AG10803 (cell line): ENCODE measurements at regions not wholly inside any gene's neighbourhood (a gene's known extent, or its start where the extent isn't known, plus 50 kb on each side); places are given as distances from the start of the nearest gene placed in this dataset.

Source experiments
- DNase-seq: peaks from one replicate; pipeline ENCODE4 v3.0.0; 2010; ENCODE audit warnings: low read depth
- H3K4me3 ChIP-seq: 2 replicates; pipeline ENCODE4 v1.5.1; 2011; ENCODE audit warnings: mild to moderate bottlenecking, low read length, control low read depth
- TF ChIP-seq, protein P1 (sequence below): conservative IDR thresholded peaks from 2 replicates; pipeline ENCODE4 v1.5.1; 2011; ENCODE audit warnings: mild to moderate bottlenecking, low read length, control low read depth, inconsistent platforms

GRCh38 chr11:91869686-91870085 is 354.9 kb upstream of the FAT3 start:
- H3K4me3 ChIP-seq: no peak overlapping the region
- no peak for DNase-seq
- TF ChIP-seq, protein P1, sequence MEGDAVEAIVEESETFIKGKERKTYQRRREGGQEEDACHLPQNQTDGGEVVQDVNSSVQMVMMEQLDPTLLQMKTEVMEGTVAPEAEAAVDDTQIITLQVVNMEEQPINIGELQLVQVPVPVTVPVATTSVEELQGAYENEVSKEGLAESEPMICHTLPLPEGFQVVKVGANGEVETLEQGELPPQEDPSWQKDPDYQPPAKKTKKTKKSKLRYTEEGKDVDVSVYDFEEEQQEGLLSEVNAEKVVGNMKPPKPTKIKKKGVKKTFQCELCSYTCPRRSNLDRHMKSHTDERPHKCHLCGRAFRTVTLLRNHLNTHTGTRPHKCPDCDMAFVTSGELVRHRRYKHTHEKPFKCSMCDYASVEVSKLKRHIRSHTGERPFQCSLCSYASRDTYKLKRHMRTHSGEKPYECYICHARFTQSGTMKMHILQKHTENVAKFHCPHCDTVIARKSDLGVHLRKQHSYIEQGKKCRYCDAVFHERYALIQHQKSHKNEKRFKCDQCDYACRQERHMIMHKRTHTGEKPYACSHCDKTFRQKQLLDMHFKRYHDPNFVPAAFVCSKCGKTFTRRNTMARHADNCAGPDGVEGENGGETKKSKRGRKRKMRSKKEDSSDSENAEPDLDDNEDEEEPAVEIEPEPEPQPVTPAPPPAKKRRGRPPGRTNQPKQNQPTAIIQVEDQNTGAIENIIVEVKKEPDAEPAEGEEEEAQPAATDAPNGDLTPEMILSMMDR: no peak

GRCh38 chr11:91866642-91867041 is 358.0 kb upstream of the FAT3 start:
- no peak for DNase-seq
- H3K4me3 ChIP-seq: no peak overlapping the region
- TF ChIP-seq, protein P1: no peak

- TF ChIP-seq, protein P1: no peak
- no peak overlapping the region for H3K4me3 ChIP-seq
- DNase-seq: no peak
These were observed 364.0 kb upstream of the FAT3 start for GRCh38 chr11:91860661-91861060.

- TF ChIP-seq, protein P1: no peak
- DNase-seq: no peak
- no peak overlapping the region for H3K4me3 ChIP-seq
These were observed 365.0 kb upstream of the FAT3 start for GRCh38 chr11:91859666-91860065.

DNA sequence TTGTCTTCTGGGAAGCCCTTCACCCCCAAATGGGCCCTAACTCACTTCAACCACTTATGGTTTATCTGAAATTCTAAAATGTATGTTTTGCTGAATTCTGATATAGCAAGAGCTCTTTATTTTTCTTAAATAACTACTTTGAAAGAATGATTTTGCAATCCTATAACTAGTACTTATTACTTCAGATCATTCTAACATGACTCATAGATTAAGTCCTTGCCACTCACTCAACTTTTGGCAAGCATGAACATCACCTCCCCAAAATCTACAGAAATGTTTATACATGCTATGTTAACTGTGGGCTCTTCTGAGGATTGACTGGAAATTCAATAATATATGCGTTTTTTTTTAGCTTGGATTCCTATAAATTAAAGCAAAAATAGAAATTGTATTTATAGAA is 367.4 kb upstream of the FAT3 start:
- H3K4me3 ChIP-seq: no peak overlapping the region
- DNase-seq: peak; percentile 30
- TF ChIP-seq, protein P1: no peak

DNA sequence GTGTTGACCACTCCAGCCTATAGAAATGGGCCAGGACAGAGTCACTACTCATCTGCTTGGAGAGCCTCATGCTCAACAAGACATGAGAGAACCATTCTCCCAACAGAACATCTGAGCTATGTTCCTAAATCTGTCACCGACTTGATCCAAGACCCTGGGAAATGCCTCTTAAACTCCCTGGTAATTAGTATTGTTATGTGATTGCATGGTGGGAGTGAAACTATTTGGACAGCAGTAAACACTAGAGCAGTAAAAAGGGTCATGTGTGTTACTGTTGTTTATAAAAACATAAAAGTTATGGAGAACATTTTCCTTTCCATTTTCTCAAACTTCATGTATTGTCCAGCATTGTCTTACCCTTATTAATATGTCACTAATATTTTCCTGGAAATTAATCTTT is 369.8 kb upstream of the FAT3 start:
- TF ChIP-seq, protein P1: no peak
- DNase-seq: no peak
- H3K4me3 ChIP-seq: no peak overlapping the region

DNA sequence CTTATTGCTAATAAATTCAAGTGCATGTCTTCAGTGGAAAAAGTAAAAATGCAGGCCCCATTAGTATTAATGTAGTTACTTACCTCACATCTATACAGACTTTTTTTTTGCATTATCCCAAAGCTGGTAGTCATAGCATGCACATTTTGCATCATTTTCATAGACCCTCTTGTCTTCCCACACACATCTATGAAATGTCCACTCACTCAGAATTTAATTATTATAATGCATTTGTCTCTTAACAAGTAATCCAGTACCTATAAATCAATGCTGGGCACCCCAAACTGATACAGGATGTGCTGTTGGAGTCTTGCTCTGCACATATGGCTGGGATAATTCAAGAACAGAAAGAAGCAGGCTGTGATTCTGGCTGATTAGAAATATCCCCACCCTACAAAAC is 370.4 kb upstream of the FAT3 start:
- H3K4me3 ChIP-seq: no peak overlapping the region
- TF ChIP-seq, protein P1: no peak
- no peak for DNase-seq
